ENCODE measurements at regions not wholly inside any gene's neighbourhood (a gene's known extent, or its start where the extent isn't known, plus 50 kb on each side); places are given as distances from the start of the nearest gene placed in this dataset.

- Histone ChIP-seq H3K4me3 (no peak overlapping the region), H3K36me3 (no peaks in the 10 kb centered on the region), H3K9me3 (no peaks in the 10 kb centered on the region), H3K27me3 (no peaks in the 10 kb centered on the region), H3K4me1 (no peaks in the 10 kb centered on the region), H3K27ac (no peak overlapping the region)
- DNase-seq: no peak
- TF ChIP-seq CTCF (IDR thresholded peaks at IDR 0.05): no peak
- TF ChIP-seq POLR2A (IDR thresholded peaks at IDR 0.05): no peak
Observed at GRCh38 chrX:9131066-9131465, 97.1 kb upstream of the FAM9B start.

GRCh38 chrX:9132036-9132638 lies 98.2 kb upstream of the FAM9B start:
- Histone ChIP-seq H3K9me3 (no peaks in the 10 kb centered on the region), H3K36me3 (no peaks in the 10 kb centered on the region), H3K27me3 (no peaks in the 10 kb centered on the region), H3K4me1 (no peaks in the 10 kb centered on the region), H3K4me3 (no peak overlapping the region), H3K27ac (no peak overlapping the region)
- no peak for DNase-seq
- no peak for TF ChIP-seq POLR2A (IDR thresholded peaks at IDR 0.05)
- no peak for TF ChIP-seq CTCF (IDR thresholded peaks at IDR 0.05)

GRCh38 chrX:9133426-9133825 lies 99.5 kb upstream of the FAM9B start:
- Histone ChIP-seq H3K4me3 (no peak overlapping the region), H3K36me3 (no peaks in the 10 kb centered on the region), H3K27me3 (no peaks in the 10 kb centered on the region), H3K4me1 (no peaks in the 10 kb centered on the region), H3K9me3 (no peaks in the 10 kb centered on the region), H3K27ac (no peak overlapping the region)
- no peak for TF ChIP-seq POLR2A (IDR thresholded peaks at IDR 0.05)
- TF ChIP-seq CTCF (IDR thresholded peaks at IDR 0.05): no peak
- no peak for DNase-seq

- no peaks in the 10 kb centered on the region for H3K27me3 ChIP-seq
- DNase-seq: no peak
- no peaks in the 10 kb centered on the region for H3K4me1 ChIP-seq
- H3K27ac ChIP-seq: no peak overlapping the region
- TF ChIP-seq CTCF (IDR thresholded peaks at IDR 0.05) (no peak), POLR2A (IDR thresholded peaks at IDR 0.05) (no peak)
- H3K9me3 ChIP-seq: no peaks in the 10 kb centered on the region
- no peak overlapping the region for H3K4me3 ChIP-seq
- H3K36me3 ChIP-seq: no peaks in the 10 kb centered on the region
Observed at GRCh38 chrX:9134366-9134765, 100.4 kb upstream of the FAM9B start.

- Histone ChIP-seq H3K27ac (no peak overlapping the region), H3K4me3 (no peak overlapping the region)
Observed at GRCh38 chrX:9135901-9136510, 102.1 kb upstream of the FAM9B start.

More at GRCh38 chrX:9135901-9136510, 102.1 kb upstream of the FAM9B start:
- H3K27me3 ChIP-seq: no peaks in the 10 kb centered on the region
- H3K4me1 ChIP-seq: no peaks in the 10 kb centered on the region
- TF ChIP-seq POLR2A (IDR thresholded peaks at IDR 0.05): no peak
- TF ChIP-seq CTCF (IDR thresholded peaks at IDR 0.05): no peak
- H3K36me3 ChIP-seq: no peaks in the 10 kb centered on the region
- no peak for DNase-seq
- no peaks in the 10 kb centered on the region for H3K9me3 ChIP-seq
